ENCODE measurements at regions not wholly inside any gene's neighbourhood (a gene's known extent, or its start where the extent isn't known, plus 50 kb on each side); places are given as distances from the start of the nearest gene placed in this dataset.

DNA sequence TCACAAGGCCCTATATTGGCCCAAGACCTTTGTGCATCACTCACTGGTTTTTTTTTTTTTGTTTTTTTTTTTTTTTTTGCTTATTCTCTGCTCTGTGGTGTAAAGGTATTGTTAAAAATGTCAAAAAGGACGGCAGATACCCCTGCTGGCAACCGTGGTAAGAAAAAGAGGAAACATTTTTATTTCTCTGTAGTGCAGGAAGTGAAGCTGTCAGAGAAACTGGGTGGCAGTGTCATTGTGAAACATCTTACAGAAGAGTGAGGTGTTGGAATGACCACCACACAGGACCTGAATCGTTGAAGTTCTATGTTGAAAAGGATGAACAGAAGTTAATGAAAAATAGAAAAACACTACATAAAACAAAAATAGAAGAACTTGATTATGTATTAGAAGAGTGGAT, 346.4 kb downstream of the FGF9 start:
- DNase-seq (ENCODE audit: low read depth, low spot score): no peak
- ChIA-PET CTCF (no interaction called here), POLR2A (no interaction called here)
- no peak overlapping the region for H3K4me3 ChIP-seq (ENCODE audit: low read depth, low read length)
- TF ChIP-seq, protein P1, sequence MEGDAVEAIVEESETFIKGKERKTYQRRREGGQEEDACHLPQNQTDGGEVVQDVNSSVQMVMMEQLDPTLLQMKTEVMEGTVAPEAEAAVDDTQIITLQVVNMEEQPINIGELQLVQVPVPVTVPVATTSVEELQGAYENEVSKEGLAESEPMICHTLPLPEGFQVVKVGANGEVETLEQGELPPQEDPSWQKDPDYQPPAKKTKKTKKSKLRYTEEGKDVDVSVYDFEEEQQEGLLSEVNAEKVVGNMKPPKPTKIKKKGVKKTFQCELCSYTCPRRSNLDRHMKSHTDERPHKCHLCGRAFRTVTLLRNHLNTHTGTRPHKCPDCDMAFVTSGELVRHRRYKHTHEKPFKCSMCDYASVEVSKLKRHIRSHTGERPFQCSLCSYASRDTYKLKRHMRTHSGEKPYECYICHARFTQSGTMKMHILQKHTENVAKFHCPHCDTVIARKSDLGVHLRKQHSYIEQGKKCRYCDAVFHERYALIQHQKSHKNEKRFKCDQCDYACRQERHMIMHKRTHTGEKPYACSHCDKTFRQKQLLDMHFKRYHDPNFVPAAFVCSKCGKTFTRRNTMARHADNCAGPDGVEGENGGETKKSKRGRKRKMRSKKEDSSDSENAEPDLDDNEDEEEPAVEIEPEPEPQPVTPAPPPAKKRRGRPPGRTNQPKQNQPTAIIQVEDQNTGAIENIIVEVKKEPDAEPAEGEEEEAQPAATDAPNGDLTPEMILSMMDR (IDR thresholded peaks at IDR 0.05; ENCODE audit: insufficient read depth, low read length, missing control alignments): no peak

GRCh38 chr13:22018076-22018835, 347.4 kb downstream of the FGF9 start:
- ChIA-PET POLR2A (no interaction called here), CTCF (no interaction called here)
- no peak for DNase-seq (ENCODE audit: low read depth, low spot score)
- no peak overlapping the region for H3K4me3 ChIP-seq (ENCODE audit: low read depth, low read length)
- TF ChIP-seq, protein P1 (IDR thresholded peaks at IDR 0.05; ENCODE audit: insufficient read depth, low read length, missing control alignments): no peak

GRCh38 chr13:22018836-22019210, 347.9 kb downstream of the FGF9 start:
- DNase-seq (ENCODE audit: low read depth, low spot score): no peak
- no peak overlapping the region for H3K4me3 ChIP-seq (ENCODE audit: low read depth, low read length)
- TF ChIP-seq, protein P1 (IDR thresholded peaks at IDR 0.05; ENCODE audit: insufficient read depth, low read length, missing control alignments): no peak
- CTCF ChIA-PET: no interaction called here
- POLR2A ChIA-PET: no interaction called here

GRCh38 chr13:22024381-22024994, 353.6 kb downstream of the FGF9 start:
- TF ChIP-seq, protein P1 (IDR thresholded peaks at IDR 0.05; ENCODE audit: insufficient read depth, low read length, missing control alignments): no peak
- CTCF ChIA-PET: no interaction called here
- no peak overlapping the region for H3K4me3 ChIP-seq (ENCODE audit: low read depth, low read length)
- POLR2A ChIA-PET: no interaction called here
- no peak for DNase-seq (ENCODE audit: low read depth, low spot score)

DNA sequence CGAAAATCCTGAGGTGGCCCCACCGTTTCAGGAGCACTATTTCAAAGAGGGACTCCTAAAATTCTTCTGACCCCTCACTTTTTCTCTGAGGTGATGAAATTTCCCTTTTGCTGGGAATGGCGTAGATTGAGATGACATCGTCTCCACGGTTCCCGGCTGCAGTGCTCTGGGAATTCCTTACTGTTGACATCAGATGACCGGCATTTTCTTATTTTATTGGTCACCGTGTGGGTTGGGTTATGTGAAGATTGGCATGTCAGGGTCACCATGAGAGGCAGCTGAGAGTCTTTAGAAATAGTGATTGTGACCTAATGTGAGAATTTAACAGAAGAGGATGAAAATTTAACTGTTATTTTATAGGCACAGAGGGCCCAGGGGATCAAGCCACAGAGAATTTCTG, 356.7 kb downstream of the FGF9 start:
- no peak for DNase-seq (ENCODE audit: low read depth, low spot score)
- TF ChIP-seq, protein P1 (IDR thresholded peaks at IDR 0.05; ENCODE audit: insufficient read depth, low read length, missing control alignments): no peak
- no peak overlapping the region for H3K4me3 ChIP-seq (ENCODE audit: low read depth, low read length)
- CTCF ChIA-PET: no interaction called here
- POLR2A ChIA-PET: no interaction called here

DNA sequence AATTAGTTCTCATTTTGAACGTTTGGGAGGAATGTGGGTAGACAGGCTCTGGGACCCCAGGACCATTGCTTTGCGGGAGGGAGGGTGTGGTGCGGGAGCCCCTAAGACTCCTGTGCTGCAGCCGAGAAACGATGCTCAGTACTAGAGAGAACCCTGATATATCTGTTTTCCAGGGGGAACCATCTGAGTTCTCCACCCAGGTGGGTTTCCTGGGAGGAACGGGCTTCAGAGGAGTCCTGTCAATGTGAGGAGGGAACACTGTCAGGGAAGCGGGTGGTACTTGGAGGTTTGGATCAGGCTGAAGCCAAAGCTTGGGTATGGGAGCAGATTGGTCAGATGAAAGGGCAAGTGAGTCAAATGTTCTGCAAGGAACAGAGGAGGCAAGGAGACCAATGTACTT, 358.0 kb downstream of the FGF9 start:
- POLR2A ChIA-PET: no interaction called here
- H3K4me3 ChIP-seq (ENCODE audit: low read depth, low read length): no peak overlapping the region
- CTCF ChIA-PET: no interaction called here
- DNase-seq (ENCODE audit: low read depth, low spot score): no peak
- TF ChIP-seq, protein P1 (IDR thresholded peaks at IDR 0.05; ENCODE audit: insufficient read depth, low read length, missing control alignments): no peak
